ENCODE measurements at regions not wholly inside any gene's neighbourhood (a gene's known extent, or its start where the extent isn't known, plus 50 kb on each side); places are given as distances from the start of the nearest gene placed in this dataset.
"Not testable (repeated sequence)": the region's sequence is repeated elsewhere in the genome, so short reads cannot be mapped to it uniquely, and the experiment has no call there.

GRCh38 chr13:86426437-86426836, 627.2 kb upstream of the SLITRK6 start:
- no peak for DNase-seq

- no peak for DNase-seq
Observed at GRCh38 chr13:86429756-86430155, 630.5 kb upstream of the SLITRK6 start.

- DNase-seq, result no peak
Observed at GRCh38 chr13:86438034-86438433, 638.8 kb upstream of the SLITRK6 start.

- DNase-seq, result no peak
Observed at GRCh38 chr13:86445206-86445605, 646.0 kb upstream of the SLITRK6 start.

GRCh38 chr13:86445672-86446071, 646.5 kb upstream of the SLITRK6 start:
- DNase-seq, result no peak

- DNase-seq, result no peak
Observed at GRCh38 chr13:86446311-86446710, 647.1 kb upstream of the SLITRK6 start.

GRCh38 chr13:86447479-86447878, 648.3 kb upstream of the SLITRK6 start:
- no peak for DNase-seq

- DNase-seq, result no peak
Observed at GRCh38 chr13:86462011-86462410, 662.8 kb upstream of the SLITRK6 start.

DNA sequence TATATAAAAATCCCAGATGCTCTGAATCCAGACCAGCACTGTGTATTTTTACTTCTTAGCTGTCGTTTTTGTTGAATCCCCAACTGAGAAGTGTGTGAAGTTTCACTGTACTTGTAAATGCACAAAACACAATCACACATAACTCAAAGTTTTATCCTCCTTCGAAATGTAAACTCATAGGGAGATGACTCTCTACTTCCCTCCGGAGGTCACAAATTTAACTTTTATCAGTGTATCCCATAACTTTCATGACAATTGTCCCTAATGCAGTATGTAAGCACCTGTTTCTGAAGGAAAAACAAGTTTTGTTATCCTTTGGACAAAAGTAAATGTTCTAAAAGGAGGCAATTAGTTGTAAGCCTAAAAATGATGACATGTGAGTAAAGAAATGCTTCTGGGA, 665.0 kb upstream of the SLITRK6 start:
- DNase-seq, result no peak

GRCh38 chr13:86474971-86475370, 675.8 kb upstream of the SLITRK6 start:
- DNase-seq, result no peak

GRCh38 chr13:86476656-86477055, 677.4 kb upstream of the SLITRK6 start:
- DNase-seq, result no peak

DNA sequence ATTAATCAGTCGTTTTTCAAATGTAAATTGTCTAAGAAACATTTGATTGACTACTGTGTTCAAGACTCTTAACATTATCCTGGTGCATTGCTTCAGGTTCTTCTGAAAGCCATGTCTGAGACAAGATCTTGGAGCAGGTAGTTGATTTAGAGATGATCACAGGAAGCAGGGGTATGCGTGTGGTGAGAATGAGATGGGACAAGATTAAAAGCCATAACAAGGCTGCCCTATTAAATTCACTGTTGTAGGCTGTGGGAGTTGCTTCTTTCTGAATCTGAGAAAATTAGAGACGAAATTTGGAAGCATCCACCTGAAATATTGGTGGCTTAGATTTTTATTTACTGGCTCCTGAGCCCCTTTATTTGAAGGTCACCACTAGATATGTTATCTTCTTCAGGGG, 687.4 kb upstream of the SLITRK6 start:
- DNase-seq, result no peak

- no peak for DNase-seq
Observed at GRCh38 chr13:86491121-86491520, 691.9 kb upstream of the SLITRK6 start.

DNA sequence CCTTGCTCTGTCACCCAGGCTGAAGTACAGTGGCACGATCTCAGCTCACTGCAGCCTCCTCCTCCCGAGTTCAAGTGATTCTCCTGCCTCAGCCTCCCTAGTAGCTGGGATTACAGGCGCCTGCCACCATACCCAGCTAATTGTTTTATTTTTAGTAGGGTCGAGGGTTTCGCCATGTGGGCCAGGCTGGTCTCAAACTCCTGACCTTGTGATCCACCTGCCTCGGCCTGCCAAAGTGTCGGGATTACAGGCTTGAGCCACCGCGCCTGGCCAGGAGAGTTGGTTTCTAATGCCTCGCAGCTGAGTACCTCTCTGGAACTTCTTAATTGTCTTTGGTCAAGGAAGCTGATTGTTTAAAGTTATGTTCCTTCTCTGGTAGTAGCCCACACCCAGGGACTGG, 702.7 kb upstream of the SLITRK6 start:
- not testable (repeated sequence) for DNase-seq

GRCh38 chr13:86510792-86511191, 711.6 kb upstream of the SLITRK6 start:
- no peak for DNase-seq

GRCh38 chr13:86541461-86541860, 742.2 kb upstream of the SLITRK6 start:
- DNase-seq, result no peak

- no peak for DNase-seq
Observed at GRCh38 chr13:86554066-86554465, 754.8 kb upstream of the SLITRK6 start.

DNA sequence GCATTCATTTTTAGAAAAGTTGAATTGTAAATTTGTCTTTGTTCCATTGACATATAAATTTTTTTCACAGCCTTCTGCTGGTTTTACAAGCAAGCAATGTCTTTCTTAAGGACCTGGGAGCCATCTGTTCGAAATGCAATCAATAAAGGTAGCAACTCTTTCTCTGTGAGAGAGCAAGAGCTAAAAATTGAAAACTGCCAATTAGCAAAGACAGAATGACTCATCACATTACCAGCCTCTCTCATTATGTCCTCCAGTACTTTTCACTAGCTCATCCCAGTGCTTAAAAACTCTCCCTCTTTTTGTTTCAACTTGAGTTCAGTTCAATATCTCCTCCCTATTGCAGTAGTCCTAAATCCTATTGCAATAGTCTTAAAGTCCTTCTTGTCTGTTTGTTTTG, 760.7 kb upstream of the SLITRK6 start:
- DNase-seq, result no peak

- no peak for DNase-seq
Observed at GRCh38 chr13:86562866-86563265, 763.6 kb upstream of the SLITRK6 start.

DNA sequence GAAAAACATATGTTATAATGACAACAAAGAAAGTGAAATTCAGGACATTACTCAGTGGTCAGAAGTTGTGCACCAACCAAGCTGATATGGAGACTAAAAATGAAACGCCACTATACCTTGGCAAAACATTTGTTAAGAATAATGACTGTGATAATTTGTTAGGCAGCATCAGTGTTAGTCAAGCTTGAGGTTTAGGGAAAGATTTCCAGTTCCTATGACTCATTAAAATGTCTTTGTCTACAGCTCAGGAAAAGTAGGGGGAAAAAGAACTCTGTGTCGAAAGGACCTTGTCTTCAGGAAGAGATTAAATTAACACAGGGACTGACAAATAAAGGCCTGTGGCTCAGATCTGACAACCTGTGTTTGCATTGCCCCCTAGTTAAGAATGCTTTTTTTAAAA, 764.1 kb upstream of the SLITRK6 start:
- DNase-seq, result no peak

DNA sequence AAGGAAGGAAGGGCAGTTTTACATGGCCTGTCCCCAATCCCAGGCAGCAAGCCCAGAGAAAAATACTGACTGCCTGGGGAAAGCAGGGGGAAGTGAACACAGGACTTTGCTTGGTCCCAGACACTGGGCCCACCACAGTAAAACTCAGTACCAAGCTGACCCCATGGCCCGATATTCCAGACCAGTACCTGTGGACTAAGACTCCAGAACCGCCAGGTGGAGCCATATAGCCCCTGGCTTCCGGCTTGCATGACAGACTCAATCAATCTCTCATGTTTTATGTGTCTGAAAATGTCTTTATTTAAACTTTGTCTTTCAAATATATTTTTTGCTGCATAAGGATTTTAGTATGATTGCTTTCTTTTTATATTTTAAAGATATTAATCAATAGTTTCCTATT, 767.9 kb upstream of the SLITRK6 start:
- DNase-seq, result no peak

- DNase-seq, result no peak
Observed at GRCh38 chr13:86569119-86569518, 769.9 kb upstream of the SLITRK6 start.

GRCh38 chr13:86569974-86570373, 770.8 kb upstream of the SLITRK6 start:
- no peak for DNase-seq

DNA sequence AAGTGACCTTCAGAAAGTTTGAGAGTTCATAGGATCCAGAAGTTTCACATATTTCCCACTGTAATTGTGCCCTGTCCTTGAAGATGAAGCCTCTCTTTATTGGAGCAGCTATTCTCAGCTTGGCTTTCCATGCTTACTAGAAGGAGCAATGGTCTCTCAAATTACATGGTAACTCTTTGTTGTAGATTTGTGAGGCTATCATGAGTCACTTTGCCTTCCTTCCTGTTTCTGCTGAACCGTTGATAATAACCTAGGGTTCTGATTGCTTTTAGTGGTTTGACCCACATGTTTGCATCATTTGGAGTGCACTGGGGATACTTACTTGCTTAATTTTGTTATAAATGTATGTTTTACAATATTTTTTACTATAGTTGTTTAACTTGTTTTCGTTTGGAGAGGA, 772.9 kb upstream of the SLITRK6 start:
- no peak for DNase-seq

DNA sequence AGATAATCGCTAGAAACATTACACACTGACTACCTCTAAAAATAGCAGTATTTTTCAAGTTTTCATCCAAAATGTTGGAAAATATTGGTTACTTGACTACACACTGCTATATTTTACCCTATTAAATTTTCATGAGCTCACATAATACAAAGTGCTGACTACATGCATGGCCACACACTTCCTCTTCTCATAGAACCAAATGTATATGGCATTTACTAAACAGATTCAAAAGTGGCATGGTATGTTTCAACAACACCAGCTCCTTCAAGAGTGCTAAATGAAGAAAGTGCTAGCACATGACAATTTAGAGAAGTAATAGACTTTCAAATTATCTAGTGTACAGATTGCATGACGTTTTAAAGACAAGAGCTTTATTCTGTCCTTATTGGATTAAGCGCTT, 780.4 kb upstream of the SLITRK6 start:
- DNase-seq, result no peak

GRCh38 chr13:86581706-86582105, 782.5 kb upstream of the SLITRK6 start:
- DNase-seq, result no peak

Measured in stimulated activated CD8-positive, alpha-beta memory T cell treated with anti-CD3 and anti-CD28 coated beads, Interleukin-4, amount 100 ng/mL, for 48 hours (primary cell).